ENCODE measurements at regions not wholly inside any gene's neighbourhood (a gene's known extent, or its start where the extent isn't known, plus 50 kb on each side); places are given as distances from the start of the nearest gene placed in this dataset.

GRCh38 chr3:24857945-24858344 lies 363.3 kb upstream of the THRB start (continued):
- TF ChIP-seq SP2 (IDR thresholded peaks at IDR 0.05; ENCODE audit: low read length): no peak

DNA sequence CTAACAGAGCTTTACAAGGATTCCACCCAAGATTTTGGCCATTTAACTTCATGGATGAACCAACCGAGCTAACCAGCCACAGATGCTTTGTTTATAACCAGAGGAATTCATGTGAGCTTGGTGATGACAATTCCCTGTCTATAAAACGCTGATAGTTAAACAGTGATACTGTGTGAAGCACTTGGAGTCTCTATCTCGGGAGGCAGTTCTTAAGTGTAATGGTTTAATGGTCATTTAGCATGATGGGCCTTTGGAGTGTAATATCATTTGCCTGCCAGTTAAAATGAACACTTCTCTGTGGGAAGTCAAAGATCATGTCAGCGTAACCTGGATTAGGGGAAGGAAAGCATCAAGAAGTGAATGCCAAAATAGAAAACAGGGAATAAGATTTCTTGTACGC lies 368.6 kb upstream of the THRB start:
- TF ChIP-seq BRCA1 (IDR thresholded peaks at IDR 0.05; ENCODE audit: low read depth, low read length) (no peak), SAP30 (IDR thresholded peaks at IDR 0.05; ENCODE audit: insufficient read depth, insufficient replicate concordance, low read length) (no peak), SUZ12 (IDR thresholded peaks at IDR 0.05; ENCODE audit: low read length) (no peak), TCF12 (IDR thresholded peaks at IDR 0.05; ENCODE audit: low read depth, low read length) (no peak)
- Histone ChIP-seq H3K36me3 (ENCODE audit: control insufficient read depth in 2 of 4, insufficient read depth in 4 of 4, low read length in 3 of 4) (no peaks in the 10 kb centered on the region), H3K23ac (ENCODE audit: insufficient read length) (no peak overlapping the region), H4K8ac (ENCODE audit: extremely low read depth, insufficient read depth, low read length) (no peak overlapping the region), H3K9me3 (ENCODE audit: insufficient read depth in 2 of 2, low read depth in 1 of 2, low read length in 1 of 2) (no peaks in the 10 kb centered on the region), H2BK5ac (ENCODE audit: low read depth, low read length) (no peak overlapping the region), H3K4ac (replicated peaks; ENCODE audit: insufficient read length, low read depth, low read length) (no peak overlapping the region), H2BK120ac (replicated peaks; ENCODE audit: low read depth, low read length) (no peak overlapping the region), H2BK20ac (ENCODE audit: low read length) (no peak overlapping the region), H3K79me2 (ENCODE audit: control insufficient read depth in 1 of 2, insufficient read depth in 2 of 2, low read length in 2 of 2) (no peaks in the 10 kb centered on the region), H3K79me1 (ENCODE audit: low read depth, low read length) (no peaks in the 10 kb centered on the region), H3K56ac (replicated peaks; ENCODE audit: insufficient read length, low read depth, low read length) (no peak overlapping the region), H3K4me2 (ENCODE audit: insufficient read depth in 1 of 2, low read depth in 2 of 2, low read length in 2 of 2) (no peak overlapping the region), H3K9ac (replicated peaks in 1 of 4; ENCODE audit: extremely low read depth in 1 of 4, low read depth in 3 of 4, low read length in 3 of 4) (no peak overlapping the region), H2BK15ac (ENCODE audit: low read length) (no peak overlapping the region), H3K27me3 (replicated peaks in 1 of 4; ENCODE audit: control insufficient read depth in 3 of 4, extremely low read depth in 1 of 4, insufficient read depth in 3 of 4, low read length in 3 of 4) (no peaks in the 10 kb centered on the region), H3K18ac (ENCODE audit: extremely low read depth, low read length) (no peak overlapping the region), H2AFZ (ENCODE audit: low read length) (no peak overlapping the region), H4K20me1 (replicated peaks in 1 of 2; ENCODE audit: control insufficient read depth in 1 of 2, insufficient read depth in 2 of 2, low read length in 2 of 2) (no peaks in the 10 kb centered on the region), H3K14ac (ENCODE audit: insufficient read length) (no peak overlapping the region), H2AK5ac (ENCODE audit: low read depth, low read length) (no peak overlapping the region), H3K4me3 (ENCODE audit: extremely low read depth in 1 of 4, insufficient read depth in 2 of 4, low read depth in 3 of 4, low read length in 4 of 4) (no peak overlapping the region), H2BK12ac (ENCODE audit: low read depth, low read length) (no peak overlapping the region), H3K23me2 (ENCODE audit: low read depth, low read length) (no peaks in the 10 kb centered on the region), H3K27ac (ENCODE audit: low read depth, low read length) (no peak overlapping the region), H4K91ac (replicated peaks; ENCODE audit: insufficient read length, low read length) (no peak overlapping the region), H4K5ac (ENCODE audit: insufficient read length, low read depth, low read length) (no peak overlapping the region), H3K4me1 (replicated peaks in 1 of 4; ENCODE audit: control insufficient read depth in 3 of 4, insufficient read depth in 4 of 4, low read length in 3 of 4) (0 out of 7 replicates have a peak, but pooled peaks cover 0 to 4% (median 1%) of the 10 kb centered on the region in 4 experiments)
- ChIA-PET CTCF (ENCODE audit: partially characterized antibody) (interaction anchor here (0.6 to 0.9 kb wide), 2 partner anchors 9 to 10 kb away, joined by 3 to 4 read pairs; no protein-coding TSS in a partner anchor), POLR2A (ENCODE audit: partially characterized antibody) (no interaction called here)
- 92% methylated on average over 5 of the region's 5 CpGs; no CpG with 5 or more reads in 1 of the 2 experiments for WGBS, 2 experiments (ENCODE audit: extremely low coverage in 1 of 2, insufficient coverage in 1 of 2, insufficient read length in 1 of 2, insufficient replicate concordance in 2 of 2, low coverage in 1 of 2, low lambda C conversion rate in 2 of 2, missing lambda C conversion rate in 1 of 2)
- FAIRE-seq: no peak
- DNase-seq (ENCODE audit: low read depth in 1 of 2, low spot score in 2 of 2): no peak

Measured in H1 (cell line).